Esophagus muscularis mucosa (tissue), 4 donors: ENCODE measurements at regions not wholly inside any gene's neighbourhood (a gene's known extent, or its start where the extent isn't known, plus 50 kb on each side); places are given as distances from the start of the nearest gene placed in this dataset.

Source experiments
- CTCF ChIP-seq, 3 experiments: fragments of 200-600 bp in 2 of 3; fragments of 450-650 bp in 1 of 3; sonication (generic) in 2 of 3; IDR thresholded peaks; one replicate each; pipeline ENCODE4 v1.5.1; 2017 to 2019; ENCODE audit warnings: antibody characterized with exemption in 3 of 3, mild to moderate bottlenecking in 2 of 3, moderate library complexity in 1 of 3
- EP300 ChIP-seq: sonication (generic); formaldehyde crosslinking; IDR thresholded peaks from one replicate; pipeline ENCODE4 v1.6.1; 2017; ENCODE audit warnings: antibody characterized with exemption
- POLR2A ChIP-seq: fragments of 450-650 bp; IDR thresholded peaks from one replicate; pipeline ENCODE4 v1.6.1; 2017; ENCODE audit warnings: antibody characterized with exemption, moderate library complexity, mild to moderate bottlenecking, low read depth

DNA sequence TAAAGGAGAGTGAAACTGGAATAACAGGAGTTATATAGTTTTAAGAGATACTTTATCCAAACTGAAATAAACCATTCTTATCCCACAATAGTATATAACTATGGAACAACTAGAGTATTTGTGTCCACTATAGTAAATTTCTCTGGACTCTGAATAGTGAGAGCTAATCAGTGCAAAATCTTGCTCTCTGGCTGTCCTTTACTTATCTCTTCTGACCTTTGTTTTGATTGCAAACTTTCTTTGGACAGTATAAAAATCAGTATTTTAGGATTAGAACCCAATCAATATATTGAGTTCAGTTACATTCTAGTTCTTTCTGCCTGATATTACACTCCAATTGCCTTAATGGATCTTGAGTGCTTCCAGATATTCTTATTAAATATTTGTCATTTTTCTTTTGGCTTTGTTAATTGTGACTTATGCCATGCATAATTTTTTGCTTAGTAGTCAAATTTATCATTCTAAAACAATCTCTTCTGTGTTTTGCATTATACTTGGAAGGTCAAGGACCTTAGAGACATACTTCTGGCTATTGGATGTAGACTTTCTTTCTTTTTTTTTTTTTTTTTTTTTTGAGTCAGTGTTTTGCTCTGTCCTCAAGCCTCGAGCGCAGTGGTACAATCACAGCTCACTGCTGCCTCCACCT lies 89.9 kb upstream of the AMN1 start:
- TF ChIP-seq CTCF (IDR thresholded peaks at IDR 0.05) (no peak), POLR2A (no peak), EP300 (no peak)
